ENCODE measurements at regions not wholly inside any gene's neighbourhood (a gene's known extent, or its start where the extent isn't known, plus 50 kb on each side); places are given as distances from the start of the nearest gene placed in this dataset.

- no peak for TF ChIP-seq EZH2 (IDR thresholded peaks at IDR 0.05; ENCODE audit: low read depth, unreplicated experiment)
Measured at GRCh38 chr20:55583036-55583435, 422.3 kb downstream of the CBLN4 start (continued).

- DNase-seq (ENCODE audit: low spot score) (no peak), ATAC-seq (no peak)
- no peaks in the 10 kb centered on the region for H3K4me1 ChIP-seq (ENCODE audit: insufficient read depth)
- no peak overlapping the region for H3K4me3 Mint-ChIP-seq
- H3K9me3 Mint-ChIP-seq = peaks cover 94% of the 10 kb centered on the region
- H3K27ac ChIP-seq (ENCODE audit: low read depth) = no peak overlapping the region
- no peak overlapping the region for H3K4me2 ChIP-seq
- H3K4me3 ChIP-seq = no peak overlapping the region
- H3K4me1 Mint-ChIP-seq = no peaks in the 10 kb centered on the region
- H3K9me2 ChIP-seq (ENCODE audit: insufficient read depth) = no peaks in the 10 kb centered on the region
- no peaks in the 10 kb centered on the region for H3F3A ChIP-seq (replicated peaks; ENCODE audit: low read depth)
- TF ChIP-seq ZNF331 (CRISPR knock-in tag; IDR thresholded peaks at IDR 0.05; ENCODE audit: low read depth) (no peak), STAT1 (IDR thresholded peaks at IDR 0.05; ENCODE audit: unreplicated experiment) (no peak), ETS1 (IDR thresholded peaks at IDR 0.05) (no peak), CTCF (conservative IDR thresholded peaks at IDR 0.05; ENCODE audit: low read depth in 2 of 2) (no peak), REST (IDR thresholded peaks at IDR 0.05; ENCODE audit: unreplicated experiment) (no peak), ZNF462 (CRISPR knock-in tag; IDR thresholded peaks at IDR 0.05) (no peak), EZH2 (IDR thresholded peaks at IDR 0.05; ENCODE audit: low read depth, unreplicated experiment) (no peak)
- peaks cover 32% of the 10 kb centered on the region for H3K36me3 ChIP-seq (ENCODE audit: insufficient read depth)
- H4K20me1 ChIP-seq (replicated peaks; ENCODE audit: insufficient read depth) = no peaks in the 10 kb centered on the region
- H3K36me3 Mint-ChIP-seq (ENCODE audit: low read depth) = peaks cover 25% of the 10 kb centered on the region; the same call in 2 of the 3 replicates
- H3K27me3 ChIP-seq (ENCODE audit: insufficient read depth) = no peaks in the 10 kb centered on the region
- no peaks in the 10 kb centered on the region for H3K27me3 Mint-ChIP-seq (ENCODE audit: insufficient read depth, low read depth, poor library complexity)
- no peaks in the 10 kb centered on the region for H3K79me2 ChIP-seq (replicated peaks; ENCODE audit: insufficient read depth)
- no peak overlapping the region for H2AFZ ChIP-seq
- no peak overlapping the region for H3K27ac Mint-ChIP-seq
Measured at GRCh38 chr20:55582498-55582897, 422.8 kb downstream of the CBLN4 start.

Measured in GM23338 (cell line).